ENCODE measurements at regions not wholly inside any gene's neighbourhood (a gene's known extent, or its start where the extent isn't known, plus 50 kb on each side); places are given as distances from the start of the nearest gene placed in this dataset.

DNA sequence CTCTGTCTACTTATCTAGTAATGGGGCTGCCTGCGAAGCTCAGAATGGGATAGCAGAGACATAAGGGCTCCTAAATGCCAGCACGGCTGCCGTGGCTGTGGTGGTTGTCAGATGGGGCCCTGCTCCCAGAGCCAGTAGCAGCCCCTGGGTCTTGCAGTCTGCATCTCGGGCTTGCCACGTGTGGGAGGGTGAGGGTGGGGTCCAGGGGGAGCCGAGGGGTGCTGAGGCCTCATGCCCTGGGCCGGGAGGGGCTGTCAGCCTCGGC is 88.8 kb upstream of the GSE1 start:
- TF ChIP-seq POLR2AphosphoS5 (IDR thresholded peaks at IDR 0.05; ENCODE audit: borderline replicate concordance, low read depth, low read length) (no peak), FOXP2 (optimal IDR thresholded peaks at IDR 0.05; ENCODE audit: control extremely low read depth, extremely low read length, insufficient read depth) (no peak)
